D721Med (cell line): ENCODE measurements at regions not wholly inside any gene's neighbourhood (a gene's known extent, or its start where the extent isn't known, plus 50 kb on each side); places are given as distances from the start of the nearest gene placed in this dataset.
"Not testable (repeated sequence)": the region's sequence is repeated elsewhere in the genome, so short reads cannot be mapped to it uniquely, and the experiment has no call there.

Experiments used
- DNase-seq: peaks from one replicate; pipeline ENCODE4 v3.0.0; 2011; ENCODE audit warnings: low spot score; ENCODE audit not compliant: insufficient read length
- FAIRE-seq: peaks from 2 replicates; lab custom pipeline; 2011; peaks lifted over from hg19 to GRCh38; lab: Jason Lieb, UNC
- CTCF ChIP-seq: IDR thresholded peaks from 2 replicates; pipeline ENCODE4 v1.5.1; 2012; ENCODE audit warnings: mild to moderate bottlenecking, control low read depth; ENCODE audit not compliant: insufficient read depth; ENCODE audit errors: missing control alignments

GRCh38 chr7:12923971-12924370 lies 236.5 kb downstream of the ARL4A start:
- TF ChIP-seq CTCF = no peak
- DNase-seq = no peak
- FAIRE-seq = no peak

GRCh38 chr7:12926206-12926605 lies 238.8 kb downstream of the ARL4A start:
- DNase-seq = no peak
- no peak for FAIRE-seq
- TF ChIP-seq CTCF = no peak

- FAIRE-seq = no peak
- DNase-seq = no peak
- no peak for TF ChIP-seq CTCF
These were observed 240.4 kb downstream of the ARL4A start for GRCh38 chr7:12927635-12928434.

- FAIRE-seq = no peak
- TF ChIP-seq CTCF = no peak
- DNase-seq = no peak
These were observed 242.2 kb downstream of the ARL4A start for GRCh38 chr7:12929476-12930140.

- DNase-seq (no peak), FAIRE-seq (no peak)
- TF ChIP-seq CTCF = no peak
These were observed 243.1 kb downstream of the ARL4A start for GRCh38 chr7:12930534-12930933.

- DNase-seq, FAIRE-seq: not testable (repeated sequence)
These were observed 244.0 kb downstream of the ARL4A start for GRCh38 chr7:12931465-12931864.

GRCh38 chr7:12939694-12940093 lies 252.3 kb downstream of the ARL4A start:
- TF ChIP-seq CTCF = no peak
- FAIRE-seq (no peak), DNase-seq (no peak)
